HepG2 (cell line): ENCODE measurements at regions not wholly inside any gene's neighbourhood (a gene's known extent, or its start where the extent isn't known, plus 50 kb on each side); places are given as distances from the start of the nearest gene placed in this dataset.

Source experiments
- CSRNP2 ChIP-seq: sonication (generic); formaldehyde crosslinking; conservative IDR thresholded peaks from 2 replicates; pipeline ENCODE4 v1.8.0; 2022; ENCODE audit warnings: low read depth, missing genetic modification reagents
- SOX6 ChIP-seq, 2 experiments: fragments of 450-650 bp in 1 of 2; sonication (generic) in 1 of 2; formaldehyde crosslinking in 1 of 2; IDR thresholded peaks; 2 replicates each; pipeline versions ENCODE4 v1.4.0 to v1.6.1; 2017 to 2020; ENCODE audit warnings: antibody characterized with exemption in 1 of 2, mild to moderate bottlenecking in 1 of 2, missing genetic modification reagents in 1 of 2
- SP4 ChIP-seq: sonication (generic); formaldehyde crosslinking; IDR thresholded peaks from 2 replicates; pipeline ENCODE4 v1.8.1; 2023; ENCODE audit warnings: mild to moderate bottlenecking, missing genetic modification reagents
- TARDBP ChIP-seq: sonication (generic); formaldehyde crosslinking; IDR thresholded peaks from 2 replicates; pipeline ENCODE4 v1.8.0; 2022; ENCODE audit warnings: mild to moderate bottlenecking, missing genetic modification reagents
- TFDP1 ChIP-seq: IDR thresholded peaks from 2 replicates; pipeline ENCODE4 v1.6.1; 2016; ENCODE audit warnings: missing compliant biosample characterization, missing genetic modification reagents, borderline replicate concordance
- ZBTB40 ChIP-seq, 2 experiments: fragments of 450-650 bp in 1 of 2; sonication (generic) in 1 of 2; formaldehyde crosslinking in 1 of 2; IDR thresholded peaks; 2 replicates each; pipeline versions ENCODE4 v1.6.1 to v1.8.0; 2016 to 2022; ENCODE audit warnings: antibody characterized with exemption in 1 of 2, mild to moderate bottlenecking in 1 of 2, missing genetic modification reagents in 1 of 2
- ZFP62 ChIP-seq: sonication (generic); formaldehyde crosslinking; IDR thresholded peaks from 2 replicates; pipeline ENCODE4 v1.4.0; 2020; ENCODE audit warnings: missing genetic modification reagents
- ZFYVE20 ChIP-seq: sonication (generic); formaldehyde crosslinking; IDR thresholded peaks from 2 replicates; pipeline ENCODE4 v1.8.0; 2023; ENCODE audit warnings: low read depth, mild to moderate bottlenecking, moderate library complexity, missing genetic modification reagents, borderline replicate concordance
- ZNF160 ChIP-seq: sonication (generic); formaldehyde crosslinking; IDR thresholded peaks from 2 replicates; pipeline ENCODE4 v1.8.0; 2022; ENCODE audit warnings: mild to moderate bottlenecking, inconsistent platforms, missing genetic modification reagents
- ZNF691 ChIP-seq: sonication (generic); formaldehyde crosslinking; IDR thresholded peaks from 2 replicates; pipeline ENCODE4 v1.4.0; 2020; ENCODE audit warnings: missing genetic modification reagents, low read depth, mild to moderate bottlenecking, borderline replicate concordance
- ZNF850 ChIP-seq: sonication (generic); formaldehyde crosslinking; conservative IDR thresholded peaks from 2 replicates; pipeline ENCODE4 v1.9.0; 2021; ENCODE audit warnings: mild to moderate bottlenecking, missing genetic modification reagents
- ZNF883 ChIP-seq: sonication (generic); formaldehyde crosslinking; IDR thresholded peaks from 2 replicates; pipeline ENCODE4 v1.5.1; 2020; ENCODE audit warnings: mild to moderate bottlenecking, missing genetic modification reagents; ENCODE audit errors: not compliant biosample characterization
- ZSCAN9 ChIP-seq: IDR thresholded peaks from 2 replicates; pipeline ENCODE4 v1.6.1; 2016; ENCODE audit warnings: borderline replicate concordance

GRCh38 chr3:56989169-56989976, 71.1 kb upstream of the SPATA12 start (continued):
- TF ChIP-seq CSRNP2 (no peak), TARDBP (CRISPR knock-in tag) (no peak), ZNF160 (CRISPR knock-in tag) (no peak), SP4 (CRISPR knock-in tag) (no peak), ZFP62 (no peak), ZFYVE20 (CRISPR knock-in tag) (no peak), TFDP1 (peak; percentile 23; the same call in 1 of the 2 replicates), ZNF691 (CRISPR knock-in tag) (no peak), ZNF850 (CRISPR knock-in tag) (no peak), ZBTB40 (IDR thresholded peaks at IDR 0.05) (no peak), ZBTB40 (CRISPR knock-in tag; IDR thresholded peaks at IDR 0.05) (no peak; the same call in 1 of the 2 replicates), ZNF883 (CRISPR knock-in tag) (no peak), SOX6 (IDR thresholded peaks at IDR 0.05) (no peak), SOX6 (CRISPR knock-in tag; IDR thresholded peaks at IDR 0.05) (peak; percentile 86), ZSCAN9 (no peak)
